T1000 (cell line): ENCODE measurements at regions not wholly inside any gene's neighbourhood (a gene's known extent, or its start where the extent isn't known, plus 50 kb on each side); places are given as distances from the start of the nearest gene placed in this dataset.
"Not testable (repeated sequence)": the region's sequence is repeated elsewhere in the genome, so short reads cannot be mapped to it uniquely, and the experiment has no call there.

Experiments used
- DNase-seq: peaks from one replicate; lab custom pipeline; 2025; ENCODE audit warnings: mixed read lengths; lab: John Stamatoyannopoulos, UW

- DNase-seq, result no peak
Observed at GRCh38 chr3:89533275-89533674, 425.9 kb downstream of the EPHA3 start.

DNA sequence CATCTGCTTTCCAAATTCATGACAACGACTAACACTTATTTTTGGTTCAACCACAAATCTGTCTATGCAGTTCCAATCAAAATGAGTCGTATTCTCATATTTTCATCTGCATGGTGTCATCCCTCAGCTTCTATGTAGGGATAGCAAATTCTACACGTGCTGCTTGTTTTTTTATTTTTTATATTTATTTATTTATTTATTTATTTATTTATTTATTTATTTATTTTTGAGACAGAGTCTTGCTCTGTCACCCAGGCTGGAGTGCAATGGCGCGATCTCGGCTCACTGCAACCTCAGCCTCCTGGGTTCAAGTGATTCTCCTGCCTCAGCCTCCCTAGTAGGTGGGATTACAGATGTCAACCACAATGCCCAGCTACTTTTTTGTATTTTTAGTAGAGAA lies 447.2 kb downstream of the EPHA3 start:
- DNase-seq, result not testable (repeated sequence)

DNA sequence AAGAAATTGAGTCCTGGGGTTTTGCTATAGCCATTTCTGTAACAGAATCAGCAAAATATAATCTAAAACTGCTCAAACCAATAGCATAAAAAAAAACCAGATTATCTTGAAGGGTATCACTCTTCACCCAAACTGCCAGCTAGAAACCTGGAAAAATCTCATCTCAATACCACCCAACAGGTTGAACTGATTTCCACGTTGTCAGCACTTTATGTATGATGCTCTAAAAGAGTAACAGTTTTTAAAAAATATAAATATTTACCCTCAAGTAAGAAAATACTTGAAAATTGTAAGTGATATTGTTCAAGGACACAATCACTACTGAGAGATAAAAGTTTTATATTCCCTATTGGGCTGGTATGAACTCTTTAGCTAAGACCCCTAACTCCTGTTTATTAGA lies 451.3 kb downstream of the EPHA3 start:
- no peak for DNase-seq

- DNase-seq, result no peak
Observed at GRCh38 chr3:89560568-89560967, 453.1 kb downstream of the EPHA3 start.

DNA sequence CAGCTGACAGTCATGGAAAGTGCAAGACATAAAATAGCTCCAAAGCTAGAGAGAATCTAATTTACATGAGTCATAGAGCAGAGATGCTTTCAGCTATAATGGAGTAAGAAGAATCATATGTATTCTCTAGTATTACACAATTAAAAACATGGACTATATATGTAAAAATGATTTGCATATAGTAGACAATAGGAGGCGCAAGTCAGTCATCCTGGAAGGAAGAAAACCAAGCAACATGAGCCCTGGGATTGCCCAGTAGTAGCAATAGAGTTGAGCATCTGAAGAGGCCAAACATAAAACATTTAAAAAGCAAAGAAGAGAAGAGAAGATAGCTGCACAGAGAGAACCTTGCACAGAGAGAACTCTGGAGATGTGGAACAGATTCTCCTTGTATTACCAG lies 455.0 kb downstream of the EPHA3 start:
- no peak for DNase-seq

DNA sequence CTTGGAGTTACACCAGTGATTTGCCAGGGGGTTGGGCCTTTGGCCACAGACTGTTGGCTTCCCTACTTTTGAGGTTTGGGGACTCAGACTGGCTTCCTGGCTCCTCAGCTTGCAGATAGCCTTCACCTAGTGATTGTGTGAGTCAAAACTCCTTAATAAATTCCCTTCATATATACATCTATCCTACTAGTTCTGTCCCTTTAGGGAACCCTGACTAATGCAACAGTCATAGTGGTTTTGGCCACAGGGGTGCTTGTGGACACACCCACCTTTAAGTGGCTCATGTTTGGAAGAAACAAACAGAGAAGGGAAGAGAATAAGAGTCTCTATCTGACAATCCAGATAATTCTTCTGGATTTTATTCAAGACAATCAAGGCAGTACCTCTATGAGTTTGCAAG lies 457.7 kb downstream of the EPHA3 start:
- DNase-seq, result peak; percentile 57

- no peak for DNase-seq
Observed at GRCh38 chr3:89570465-89570864, 463.0 kb downstream of the EPHA3 start.

- no peak for DNase-seq
Observed at GRCh38 chr3:89571298-89571697, 463.9 kb downstream of the EPHA3 start.

- no peak for DNase-seq
Observed at GRCh38 chr3:89571707-89572106, 464.3 kb downstream of the EPHA3 start.

DNA sequence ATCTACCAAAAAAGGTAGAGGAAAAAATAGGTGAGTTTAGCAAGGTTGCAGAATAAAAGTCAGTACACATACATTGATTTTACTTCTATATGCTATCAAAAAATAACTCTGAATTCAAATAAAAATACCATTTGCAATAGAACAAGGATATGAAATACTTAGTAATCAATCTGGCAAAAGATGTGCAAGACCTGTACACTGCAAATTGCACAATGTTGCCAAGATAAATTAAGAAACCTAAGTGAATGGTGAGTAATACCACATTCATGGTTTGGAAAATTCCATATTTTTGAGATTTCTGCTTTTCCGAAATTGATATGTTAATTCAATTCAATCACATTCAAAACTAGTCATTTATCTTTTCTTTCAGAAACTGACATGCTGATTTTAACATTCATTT lies 464.8 kb downstream of the EPHA3 start:
- no peak for DNase-seq

DNA sequence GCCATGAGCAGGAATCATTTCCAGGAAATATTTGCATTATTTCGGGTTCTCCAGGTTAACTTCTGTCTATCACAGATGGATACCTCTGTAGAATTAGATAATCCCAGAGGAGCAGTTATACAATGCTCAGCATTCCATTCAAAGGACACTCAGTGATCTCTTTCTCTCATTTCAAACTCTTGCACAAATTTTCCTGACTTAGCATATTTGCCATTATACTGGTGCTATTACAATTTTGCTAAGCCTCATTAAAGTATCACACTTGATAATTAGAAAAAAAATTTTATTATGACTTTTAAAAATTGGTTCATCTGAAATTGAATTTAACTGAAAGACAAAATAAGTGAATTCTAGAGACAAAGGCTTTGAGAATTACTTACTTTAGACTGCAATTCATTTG lies 469.0 kb downstream of the EPHA3 start:
- DNase-seq, result no peak

- no peak for DNase-seq
Observed at GRCh38 chr3:89577637-89578530, 470.5 kb downstream of the EPHA3 start.

DNA sequence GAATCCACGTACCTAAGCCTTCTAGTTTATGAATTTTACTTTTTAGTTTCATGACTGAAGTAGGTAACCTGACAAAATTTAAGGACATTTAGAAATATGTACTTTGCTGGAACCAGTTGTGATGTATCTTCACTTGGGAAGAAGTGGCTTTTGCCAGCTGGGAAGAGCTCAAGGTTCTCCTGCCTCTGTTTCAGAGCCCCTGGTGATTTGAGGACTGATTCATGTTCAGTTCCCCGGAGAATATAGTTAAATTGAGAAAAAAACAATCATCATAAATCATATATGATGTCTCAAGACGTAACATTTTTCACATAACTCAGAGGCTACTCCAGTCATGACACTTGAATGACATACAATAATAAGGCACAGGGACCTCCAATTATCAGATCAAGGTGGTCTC lies 473.4 kb downstream of the EPHA3 start:
- DNase-seq, result no peak

GRCh38 chr3:89584398-89584797 lies 477.0 kb downstream of the EPHA3 start:
- no peak for DNase-seq

GRCh38 chr3:89586256-89586655 lies 478.8 kb downstream of the EPHA3 start:
- DNase-seq, result no peak

GRCh38 chr3:89586676-89587075 lies 479.3 kb downstream of the EPHA3 start:
- no peak for DNase-seq

DNA sequence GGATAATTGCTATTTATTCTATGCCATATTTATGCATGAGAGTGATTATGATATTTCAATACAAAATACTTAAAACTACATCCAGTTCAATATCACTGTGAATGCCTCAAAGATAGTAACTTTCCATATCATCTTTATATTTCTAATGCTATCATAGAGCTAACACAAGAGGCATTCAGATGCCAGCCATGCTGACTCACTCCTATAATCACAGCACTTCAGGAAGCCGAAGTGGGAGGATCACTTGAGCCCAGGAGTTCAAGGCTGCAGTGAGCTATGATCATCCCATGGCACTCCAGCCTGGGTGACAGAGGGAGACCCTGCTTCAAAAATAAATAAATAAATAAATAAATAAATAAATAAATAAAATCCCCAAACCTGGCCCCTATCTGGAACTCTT lies 498.7 kb downstream of the EPHA3 start:
- DNase-seq, result no peak

DNA sequence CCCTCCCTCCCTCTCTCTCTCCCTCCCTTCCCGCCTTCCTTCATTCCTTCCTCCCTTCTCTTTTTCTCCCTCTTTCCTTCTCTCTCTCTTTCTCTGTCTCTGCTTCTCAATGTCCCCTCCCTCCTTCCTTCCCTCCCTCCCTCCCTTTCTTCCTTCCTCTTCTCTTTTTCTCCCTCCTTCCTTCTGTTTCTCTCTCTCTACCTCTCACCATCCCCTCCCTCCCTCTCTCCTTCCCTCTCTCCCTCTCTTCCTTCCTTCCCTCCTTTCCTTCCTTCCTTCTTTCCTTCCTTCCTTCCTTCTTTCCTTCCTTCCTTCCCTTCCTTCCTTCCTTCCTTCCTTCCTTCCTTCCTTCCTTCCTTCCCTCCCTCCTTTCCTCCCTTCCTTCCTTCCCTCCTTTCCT lies 504.6 kb downstream of the EPHA3 start:
- DNase-seq, result no peak

DNA sequence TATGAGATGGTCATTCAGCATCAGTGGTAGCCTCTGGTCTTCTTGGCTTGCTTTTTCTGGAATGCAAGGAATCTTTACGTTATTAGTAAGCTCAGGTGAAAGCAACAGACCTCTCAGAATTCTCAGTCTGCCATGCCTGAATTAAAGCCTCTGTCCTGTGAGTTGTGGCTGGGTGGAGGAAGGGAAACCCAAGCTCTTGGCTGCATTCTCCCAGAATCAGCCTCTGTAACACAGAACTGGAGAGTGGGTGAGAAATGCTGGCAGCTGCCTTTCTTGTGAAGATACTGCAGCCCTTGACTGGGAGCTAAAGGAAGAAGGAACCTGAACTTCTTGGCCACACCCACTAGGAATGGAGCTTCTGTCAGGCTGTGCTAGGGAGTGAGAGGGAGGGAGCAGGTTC lies 505.8 kb downstream of the EPHA3 start:
- no peak for DNase-seq

DNA sequence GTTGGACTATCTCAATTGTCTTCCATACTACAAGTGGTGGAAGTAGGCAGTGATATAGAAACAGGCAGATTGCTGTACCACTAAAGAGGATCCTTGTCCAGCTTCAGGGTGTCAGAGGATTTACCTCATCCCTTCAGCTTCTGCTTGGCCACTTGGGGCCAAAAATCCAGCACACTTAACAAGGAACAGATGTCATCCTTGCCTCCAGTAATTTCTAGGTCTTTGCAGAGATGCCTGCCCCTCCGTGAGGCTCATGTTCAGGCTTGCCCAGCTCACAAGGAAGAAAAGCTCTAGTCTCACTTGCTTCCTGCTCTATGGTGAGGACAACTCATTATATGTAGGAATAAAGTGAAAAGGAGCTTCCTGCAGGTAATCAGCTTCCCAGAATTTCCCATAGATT lies 510.3 kb downstream of the EPHA3 start:
- no peak for DNase-seq

GRCh38 chr3:89619263-89619662 lies 511.8 kb downstream of the EPHA3 start:
- DNase-seq, result no peak

DNA sequence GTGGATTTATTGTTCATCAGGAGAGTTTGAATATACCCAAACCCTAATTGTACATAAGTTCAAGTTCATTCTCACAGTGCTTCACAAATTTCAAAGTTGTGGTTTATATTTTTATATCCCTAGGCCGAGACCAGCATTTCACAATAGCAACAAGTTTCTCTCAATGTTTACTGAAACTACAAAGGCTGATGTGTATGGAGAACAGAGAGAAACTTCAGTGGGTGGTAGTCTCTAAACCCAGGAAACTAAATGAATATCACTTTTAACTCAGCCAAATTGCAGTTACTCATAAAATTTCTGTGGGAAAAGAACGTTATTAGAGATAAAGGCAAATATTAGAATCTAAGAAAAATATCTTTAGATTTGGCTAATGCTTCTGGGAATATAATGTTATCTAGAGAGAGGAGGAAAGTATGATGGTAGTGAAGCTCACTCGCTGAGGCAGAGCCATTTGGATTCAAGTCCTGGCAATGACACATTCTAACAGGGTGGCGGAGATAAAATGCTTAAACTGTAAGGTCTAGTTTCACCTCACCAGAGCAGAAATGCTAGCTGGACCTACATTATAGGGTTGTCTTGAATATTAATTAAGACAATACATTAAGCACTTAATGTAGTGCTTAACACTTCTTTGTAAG lies 514.8 kb downstream of the EPHA3 start:
- no peak for DNase-seq

GRCh38 chr3:89624494-89624893 lies 517.1 kb downstream of the EPHA3 start:
- no peak for DNase-seq

- no peak for DNase-seq
Observed at GRCh38 chr3:89625945-89626344, 518.5 kb downstream of the EPHA3 start.
